ENCODE measurements at regions not wholly inside any gene's neighbourhood (a gene's known extent, or its start where the extent isn't known, plus 50 kb on each side); places are given as distances from the start of the nearest gene placed in this dataset.

DNA sequence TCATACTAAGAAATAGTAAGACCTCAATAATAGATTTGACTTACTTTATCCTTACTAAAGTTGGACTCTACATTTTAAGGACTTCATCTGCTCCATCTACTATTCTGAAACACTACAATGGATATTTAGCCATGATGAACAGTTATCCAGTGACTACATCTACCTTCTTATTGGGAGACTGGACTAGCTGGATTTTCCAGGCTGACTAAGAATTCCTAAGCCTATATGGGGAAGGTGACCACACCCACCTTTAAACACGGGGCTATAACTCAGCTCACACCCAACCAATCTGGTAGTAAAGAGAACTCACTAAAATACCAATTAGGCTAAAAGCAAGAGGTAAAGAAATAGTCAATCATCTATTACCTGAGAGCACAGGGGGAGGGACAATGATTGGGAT is 1438.4 kb downstream of the TECRL start:
- no peak for DNase-seq

GRCh38 chr4:62960415-62960814 is 1448.8 kb downstream of the TECRL start:
- no peak for DNase-seq

GRCh38 chr4:62953752-62954151 is 1455.5 kb downstream of the TECRL start:
- no peak for DNase-seq

GRCh38 chr4:62952366-62952765 is 1456.9 kb downstream of the TECRL start:
- DNase-seq = no peak

- no peak for DNase-seq
These were observed 1461.1 kb downstream of the TECRL start for GRCh38 chr4:62948108-62948507.

DNA sequence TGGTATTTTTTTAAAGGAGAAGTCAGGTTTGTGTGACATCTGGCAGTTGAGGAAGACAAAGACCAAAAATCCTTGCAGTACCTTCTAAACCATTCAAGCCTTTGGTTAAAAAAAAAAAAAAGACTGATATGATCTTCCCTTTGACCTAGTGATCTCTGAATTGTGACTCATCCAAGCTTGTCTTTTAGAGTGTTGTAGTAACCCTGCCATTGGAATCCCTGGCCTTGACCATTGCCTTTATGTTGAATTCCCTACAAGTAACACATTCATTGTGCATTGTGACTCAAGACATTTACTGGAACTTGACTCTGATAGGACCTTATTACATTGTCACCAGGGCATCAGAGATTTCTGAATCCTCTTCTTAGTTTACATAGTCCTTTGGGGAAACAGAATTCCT is 1469.0 kb downstream of the TECRL start:
- no peak for DNase-seq

- DNase-seq = no peak
These were observed 1478.4 kb downstream of the TECRL start for GRCh38 chr4:62930884-62931283.

DNA sequence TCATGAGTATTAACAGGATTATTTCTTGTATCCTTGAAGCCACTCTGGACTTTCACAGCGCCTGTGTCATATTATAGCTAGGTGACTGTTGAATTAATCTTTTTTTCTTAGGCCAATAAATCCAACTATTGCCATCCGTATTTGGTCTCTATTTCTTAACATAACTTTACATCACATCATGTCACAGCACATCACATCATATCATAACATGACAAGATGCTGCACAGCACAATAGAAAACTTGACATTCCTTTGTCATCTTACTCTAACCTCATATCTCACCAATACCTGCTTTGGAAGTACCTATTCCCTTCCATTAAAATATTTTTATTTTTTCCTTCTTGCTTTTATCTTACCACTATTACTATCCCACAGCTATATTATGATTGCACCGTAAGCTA is 1480.8 kb downstream of the TECRL start:
- no peak for DNase-seq

DNA sequence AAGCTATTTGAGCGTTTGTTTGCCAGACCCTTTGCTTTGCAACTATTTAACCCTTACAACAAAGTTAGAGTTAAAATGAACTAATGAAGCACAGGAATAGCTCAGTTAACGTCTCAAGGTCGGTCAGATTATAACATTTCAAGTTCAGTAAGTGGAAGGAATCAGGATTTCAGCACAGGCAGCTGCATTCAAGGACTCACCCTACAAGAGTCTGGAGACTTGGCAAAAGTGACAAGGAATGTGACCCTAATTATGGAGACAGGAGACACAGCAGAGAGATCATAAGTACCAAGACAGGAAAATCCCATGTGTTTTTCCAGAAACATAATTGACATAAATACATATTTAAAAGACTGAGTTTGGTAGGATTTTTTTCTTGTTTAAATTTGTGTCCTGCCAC is 1481.7 kb downstream of the TECRL start:
- no peak for DNase-seq

DNA sequence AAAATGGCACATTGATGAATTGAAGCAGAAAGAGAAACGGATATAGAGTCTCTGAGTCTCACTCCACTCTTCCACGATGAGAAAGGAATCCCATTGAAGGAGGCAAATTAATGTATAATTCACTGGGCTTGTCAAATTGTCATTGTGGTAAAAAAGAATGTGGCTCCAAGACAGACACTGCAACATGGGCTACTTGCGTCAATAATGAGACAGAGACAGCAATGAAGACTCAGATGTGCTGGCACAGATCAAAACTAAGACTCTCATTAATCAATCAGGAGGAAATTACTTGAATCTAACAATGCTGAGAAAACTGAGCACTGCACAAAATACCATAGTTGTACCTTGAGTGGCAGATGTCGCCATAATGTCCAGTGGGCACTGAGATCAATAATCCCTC is 1485.5 kb downstream of the TECRL start:
- no peak for DNase-seq

- DNase-seq = no peak
These were observed 1491.6 kb downstream of the TECRL start for GRCh38 chr4:62917649-62918048.

DNA sequence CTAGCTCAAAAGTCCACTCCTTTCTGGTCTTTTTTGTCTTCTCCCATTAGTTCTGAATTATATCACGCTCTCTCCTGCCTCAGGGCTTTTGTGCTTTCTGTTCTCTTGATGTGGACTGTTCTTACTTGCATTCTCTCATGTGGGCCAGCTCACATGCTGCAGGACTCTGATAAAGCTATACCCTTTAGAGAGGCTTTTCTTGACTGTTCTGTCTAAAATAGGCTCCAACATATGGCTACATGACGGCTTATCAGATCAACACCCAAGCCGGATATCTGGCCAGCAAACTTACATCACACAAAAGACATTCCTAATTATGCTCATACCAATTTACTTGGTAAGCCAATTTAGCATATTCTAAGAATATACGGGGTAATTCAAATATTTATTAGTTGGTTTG is 1494.5 kb downstream of the TECRL start:
- DNase-seq = no peak

DNA sequence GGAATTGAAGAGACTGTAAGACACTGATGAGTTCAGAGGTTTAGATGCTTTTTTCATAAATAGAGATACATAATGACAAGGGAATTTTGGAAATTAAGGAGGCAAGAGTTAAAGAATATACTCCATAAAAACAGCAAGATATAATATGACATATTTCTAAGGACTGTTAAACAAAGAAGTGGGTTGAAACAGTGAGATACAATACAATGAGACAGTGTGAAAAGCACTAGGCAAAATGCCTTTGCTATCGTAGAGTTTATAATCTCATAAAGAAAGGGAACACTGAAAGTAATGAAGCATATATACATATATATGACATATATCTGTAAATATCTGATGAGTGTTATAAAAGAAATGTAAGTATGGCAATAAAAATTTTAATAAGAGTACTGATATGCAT is 1496.2 kb downstream of the TECRL start:
- no peak for DNase-seq

GRCh38 chr4:62912531-62912930 is 1496.7 kb downstream of the TECRL start:
- DNase-seq = no peak

DNA sequence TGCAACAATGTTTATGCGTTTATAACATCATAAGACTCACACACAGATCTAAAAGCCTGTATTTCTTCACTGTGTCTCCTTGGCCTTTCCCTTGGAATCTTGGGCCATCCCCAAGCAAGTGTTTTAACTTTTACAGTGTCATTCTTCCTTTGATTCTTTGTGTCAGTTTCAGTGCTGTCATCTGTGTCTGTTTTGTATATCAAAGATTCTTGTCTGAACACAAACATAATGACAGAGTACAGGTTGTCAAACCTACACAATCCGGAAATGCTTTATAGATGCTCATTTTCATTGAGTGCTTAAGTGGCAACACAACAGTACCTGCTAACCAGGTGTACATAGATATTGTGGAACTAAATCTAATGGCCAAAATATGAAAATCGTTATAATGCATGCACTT is 1500.0 kb downstream of the TECRL start:
- DNase-seq = no peak

- no peak for DNase-seq
These were observed 1508.1 kb downstream of the TECRL start for GRCh38 chr4:62901101-62901500.

DNA sequence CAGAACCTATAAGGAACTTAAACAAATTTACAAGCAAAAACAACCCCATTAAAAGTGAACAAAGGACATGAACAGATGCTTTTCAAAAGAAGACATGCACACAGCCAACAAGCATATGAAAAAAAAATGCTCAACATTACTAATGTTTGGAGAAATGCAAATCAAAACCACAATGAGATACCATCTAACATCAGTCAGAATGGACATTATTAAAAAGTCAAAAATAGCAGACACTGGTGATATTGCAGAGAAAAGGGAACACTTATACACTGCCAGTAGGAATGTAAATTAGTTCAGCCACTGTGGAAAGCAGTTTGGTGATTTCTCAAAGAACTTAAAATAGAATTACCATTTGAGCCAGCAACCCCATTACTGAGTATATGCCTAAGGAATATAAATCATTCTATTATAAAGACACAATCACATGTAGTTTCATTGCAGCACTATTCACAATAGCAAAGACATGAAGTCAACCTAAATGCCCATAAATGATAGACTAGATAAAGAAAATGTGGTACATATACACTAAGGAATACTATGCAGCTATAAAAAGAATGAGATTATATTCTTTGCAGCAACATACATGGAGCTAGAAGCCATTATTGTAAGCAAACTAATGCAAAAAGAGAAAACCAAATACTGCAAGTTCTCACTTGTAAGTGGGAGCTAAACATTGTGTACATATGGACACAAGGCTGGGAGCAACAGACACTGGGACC is 1509.4 kb downstream of the TECRL start:
- DNase-seq = no peak

- no peak for DNase-seq
These were observed 1511.1 kb downstream of the TECRL start for GRCh38 chr4:62898115-62898514.

- DNase-seq = no peak
These were observed 1512.5 kb downstream of the TECRL start for GRCh38 chr4:62896721-62897120.

DNA sequence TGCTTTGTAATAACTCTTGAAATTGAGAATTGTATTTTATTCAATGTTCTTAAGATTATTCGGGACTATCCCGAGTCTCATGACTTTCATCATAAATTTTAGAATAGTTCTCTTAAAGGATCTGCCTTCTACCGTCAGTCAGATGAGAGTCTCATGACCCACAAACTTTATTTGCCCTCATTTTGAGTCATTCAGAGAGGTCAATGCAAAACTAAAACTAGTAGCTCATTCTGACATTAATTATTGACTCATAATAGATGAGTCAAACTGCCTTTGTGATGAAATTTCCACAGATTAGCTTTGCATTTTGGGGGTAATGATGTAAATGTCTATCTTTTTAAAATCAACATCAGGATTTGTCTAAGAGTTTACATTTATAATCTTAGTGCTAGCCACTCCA is 1527.3 kb downstream of the TECRL start:
- no peak for DNase-seq

GRCh38 chr4:62881210-62881609 is 1528.0 kb downstream of the TECRL start:
- no peak for DNase-seq

DNA sequence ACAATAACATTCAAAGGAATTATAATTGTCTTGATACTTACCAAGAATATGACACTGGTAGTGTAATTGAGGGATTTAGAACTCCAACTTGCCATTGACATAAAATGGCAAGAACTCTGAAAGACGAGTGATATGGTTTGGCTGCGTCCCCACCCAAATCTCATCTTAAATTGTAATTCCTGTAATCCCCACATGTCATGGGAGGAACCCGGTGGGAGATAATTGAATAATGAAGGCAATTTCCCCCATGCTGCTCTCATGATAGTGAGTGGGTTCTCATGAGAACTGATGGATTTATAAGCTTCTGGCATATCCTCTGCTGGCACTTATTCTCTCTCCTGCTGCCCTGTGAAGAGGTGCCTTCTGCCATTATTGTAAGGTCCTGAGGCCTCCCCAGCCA is 1536.4 kb downstream of the TECRL start:
- DNase-seq = no peak

GRCh38 chr4:62871078-62871477 is 1538.2 kb downstream of the TECRL start:
- no peak for DNase-seq

DNA sequence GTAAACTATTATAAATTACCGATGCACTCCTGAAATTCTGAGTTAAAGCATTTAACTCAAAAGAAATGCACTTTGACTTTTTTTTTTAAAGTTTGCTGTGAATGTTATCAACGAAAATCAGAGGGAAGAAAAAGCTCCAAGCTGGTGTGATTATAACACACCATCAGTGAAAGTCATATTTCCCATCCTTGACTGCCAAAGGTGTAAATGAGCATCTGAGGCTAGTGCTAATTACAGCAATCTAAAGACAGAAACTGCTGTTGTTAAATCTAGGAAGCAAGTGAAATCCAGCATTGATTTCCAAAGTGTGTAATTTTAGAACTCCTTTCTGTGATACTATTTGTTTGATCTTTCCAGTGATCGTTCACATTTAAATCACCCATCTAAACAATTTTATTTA is 1538.8 kb downstream of the TECRL start:
- DNase-seq = no peak

DNA sequence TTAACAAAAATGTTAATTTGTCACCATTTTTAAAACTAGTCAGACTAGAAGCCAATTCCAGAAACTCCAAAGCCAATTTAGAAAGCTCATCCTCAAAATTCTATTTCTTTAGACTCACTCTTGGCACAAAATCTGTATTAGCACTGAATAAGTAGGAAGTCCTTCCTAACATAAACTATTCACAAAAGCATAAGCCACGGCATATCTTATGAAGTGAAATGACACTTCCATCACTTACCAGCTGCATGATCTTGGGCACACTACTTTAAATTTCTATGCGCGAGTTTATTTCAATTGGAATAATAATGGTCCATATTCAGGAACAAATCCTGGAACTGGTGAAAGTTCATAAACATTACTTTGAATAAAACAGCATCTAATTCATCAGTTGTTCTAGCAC is 1544.0 kb downstream of the TECRL start:
- DNase-seq = no peak

GRCh38 chr4:62849696-62850095 is 1559.6 kb downstream of the TECRL start:
- no peak for DNase-seq

All from GF-D8 (cell line).